ENCODE measurements at regions not wholly inside any gene's neighbourhood (a gene's known extent, or its start where the extent isn't known, plus 50 kb on each side); places are given as distances from the start of the nearest gene placed in this dataset.

DNA sequence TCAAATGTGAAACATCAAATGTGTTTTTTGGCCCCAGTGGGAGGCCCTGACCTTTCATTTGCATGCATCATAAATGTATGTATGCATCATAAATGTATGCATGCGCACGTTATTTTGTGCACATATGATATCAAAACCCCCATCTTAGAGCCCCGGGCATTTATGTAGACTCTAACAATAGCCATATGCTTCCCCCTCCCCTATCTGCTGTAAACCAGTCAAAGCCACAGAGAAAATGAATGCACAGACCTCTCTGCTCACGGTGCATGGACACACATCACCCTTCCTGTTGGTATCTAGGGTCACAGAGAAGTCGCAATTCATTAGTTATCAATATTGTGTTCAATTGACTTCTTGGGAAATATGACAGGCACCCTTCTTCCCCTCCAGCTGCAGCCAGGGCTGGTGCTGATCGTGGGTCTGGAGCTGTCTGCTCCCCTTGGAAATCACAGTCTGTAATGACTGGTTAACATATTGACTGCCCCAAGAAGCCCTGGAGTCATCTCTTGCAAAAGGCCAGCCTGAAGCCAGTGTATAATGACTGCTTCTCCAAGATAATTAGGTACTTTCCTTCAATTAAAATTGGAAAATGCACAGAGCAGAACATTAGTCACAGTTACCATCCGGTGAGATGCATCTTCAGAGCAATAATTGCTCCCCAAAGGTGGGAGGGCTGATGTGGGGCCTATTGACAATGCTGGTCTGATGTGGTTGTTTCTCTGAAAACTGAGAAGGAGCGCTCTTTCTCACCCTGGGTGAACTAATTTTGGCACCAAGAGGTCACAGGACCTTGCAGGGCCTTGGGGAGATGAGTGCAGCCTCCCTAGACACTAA, 532.2 kb downstream of the CDH26 start:
- DNase-seq (no peak), ATAC-seq (no peak)
- Histone ChIP-seq H3K27me3 (ENCODE audit: low read length) (no peaks in the 10 kb centered on the region), H3K9ac (ENCODE audit: low read length) (no peak overlapping the region), H3K4me2 (ENCODE audit: low read length) (no peak overlapping the region), H2AFZ (ENCODE audit: low read length) (no peak overlapping the region), H4K20me1 (ENCODE audit: low read length) (no peaks in the 10 kb centered on the region), H3K36me3 (ENCODE audit: low read depth, low read length) (no peaks in the 10 kb centered on the region), H3F3A (ENCODE audit: low read length, unreplicated experiment) (no peaks in the 10 kb centered on the region), H3K4me3 (ENCODE audit: low read length) (no peak overlapping the region), H3K79me2 (ENCODE audit: low read length) (no peaks in the 10 kb centered on the region), H3K27ac (ENCODE audit: low read length) (no peak overlapping the region), H3K4me1 (ENCODE audit: insufficient read depth, low read length) (no peaks in the 10 kb centered on the region), H3K9me3 (ENCODE audit: low read length) (no peaks in the 10 kb centered on the region), H3K9me2 (replicated peaks; ENCODE audit: low read length) (no peaks in the 10 kb centered on the region)
- ChIA-PET CTCF (no interaction called here), POLR2A (ENCODE audit: unreplicated experiment) (no interaction called here)
- BruUV-seq (replicated peaks): no TSS peak
- TF ChIP-seq EZH2 (IDR thresholded peaks at IDR 0.05; ENCODE audit: low read length, unreplicated experiment) (no peak), EZH2phosphoT487 (IDR thresholded peaks at IDR 0.05; ENCODE audit: borderline replicate concordance, low read length) (no peak)
- TF ChIP-seq, protein P1, sequence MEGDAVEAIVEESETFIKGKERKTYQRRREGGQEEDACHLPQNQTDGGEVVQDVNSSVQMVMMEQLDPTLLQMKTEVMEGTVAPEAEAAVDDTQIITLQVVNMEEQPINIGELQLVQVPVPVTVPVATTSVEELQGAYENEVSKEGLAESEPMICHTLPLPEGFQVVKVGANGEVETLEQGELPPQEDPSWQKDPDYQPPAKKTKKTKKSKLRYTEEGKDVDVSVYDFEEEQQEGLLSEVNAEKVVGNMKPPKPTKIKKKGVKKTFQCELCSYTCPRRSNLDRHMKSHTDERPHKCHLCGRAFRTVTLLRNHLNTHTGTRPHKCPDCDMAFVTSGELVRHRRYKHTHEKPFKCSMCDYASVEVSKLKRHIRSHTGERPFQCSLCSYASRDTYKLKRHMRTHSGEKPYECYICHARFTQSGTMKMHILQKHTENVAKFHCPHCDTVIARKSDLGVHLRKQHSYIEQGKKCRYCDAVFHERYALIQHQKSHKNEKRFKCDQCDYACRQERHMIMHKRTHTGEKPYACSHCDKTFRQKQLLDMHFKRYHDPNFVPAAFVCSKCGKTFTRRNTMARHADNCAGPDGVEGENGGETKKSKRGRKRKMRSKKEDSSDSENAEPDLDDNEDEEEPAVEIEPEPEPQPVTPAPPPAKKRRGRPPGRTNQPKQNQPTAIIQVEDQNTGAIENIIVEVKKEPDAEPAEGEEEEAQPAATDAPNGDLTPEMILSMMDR (conservative IDR thresholded peaks at IDR 0.05; ENCODE audit: low read depth, low read length): no peak
- intact Hi-C loops (cut with micrococcal nuclease): no loop called here

DNA sequence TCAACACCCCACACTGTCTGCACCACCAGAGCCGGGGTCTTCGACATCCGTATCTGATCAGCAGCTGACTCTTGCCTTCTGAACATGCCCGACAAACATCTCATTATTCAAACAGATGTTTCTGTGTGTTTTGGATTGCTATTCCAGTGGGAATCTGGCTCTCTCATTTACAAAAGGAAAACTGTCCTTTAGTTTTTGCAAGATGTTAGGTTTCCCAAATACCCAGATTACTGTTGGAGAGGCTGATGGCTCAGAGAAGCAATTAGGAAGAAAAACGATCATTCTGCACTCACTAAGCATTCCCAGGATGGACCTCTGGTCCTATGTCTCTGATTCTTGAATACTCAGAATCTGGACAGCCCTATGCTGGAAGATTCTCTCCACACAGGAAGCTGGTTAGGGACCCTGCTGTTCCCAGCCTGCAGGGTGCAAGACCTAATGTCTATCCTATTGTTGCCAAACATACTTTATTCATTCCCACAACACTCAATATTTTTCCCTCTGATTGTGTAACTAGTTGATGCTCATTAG, 532.9 kb downstream of the CDH26 start:
- BruUV-seq (replicated peaks): no TSS peak
- H3K4me1 ChIP-seq (ENCODE audit: insufficient read depth, low read length): no peaks in the 10 kb centered on the region
- H3K9me3 ChIP-seq (ENCODE audit: low read length): no peaks in the 10 kb centered on the region
- CTCF ChIA-PET: no interaction called here
- H3K4me3 ChIP-seq (ENCODE audit: low read length): no peak overlapping the region
- H3K4me2 ChIP-seq (ENCODE audit: low read length): no peak overlapping the region
- no peak overlapping the region for H3K9ac ChIP-seq (ENCODE audit: low read length)
- H3K9me2 ChIP-seq (replicated peaks; ENCODE audit: low read length): no peaks in the 10 kb centered on the region
- H2AFZ ChIP-seq (ENCODE audit: low read length): no peak overlapping the region
- H3K27me3 ChIP-seq (ENCODE audit: low read length): no peaks in the 10 kb centered on the region
- POLR2A ChIA-PET (ENCODE audit: unreplicated experiment): no interaction called here
- no peaks in the 10 kb centered on the region for H3K36me3 ChIP-seq (ENCODE audit: low read depth, low read length)
- no peaks in the 10 kb centered on the region for H4K20me1 ChIP-seq (ENCODE audit: low read length)
- ATAC-seq: no peak
- H3K79me2 ChIP-seq (ENCODE audit: low read length): no peaks in the 10 kb centered on the region
- intact Hi-C loops (cut with micrococcal nuclease): no loop called here
- H3K27ac ChIP-seq (ENCODE audit: low read length): no peak overlapping the region
- H3F3A ChIP-seq (ENCODE audit: low read length, unreplicated experiment): no peaks in the 10 kb centered on the region
- TF ChIP-seq, protein P1 (conservative IDR thresholded peaks at IDR 0.05; ENCODE audit: low read depth, low read length): no peak
- TF ChIP-seq EZH2phosphoT487 (IDR thresholded peaks at IDR 0.05; ENCODE audit: borderline replicate concordance, low read length) (no peak), EZH2 (IDR thresholded peaks at IDR 0.05; ENCODE audit: low read length, unreplicated experiment) (no peak)
- no peak for DNase-seq

DNA sequence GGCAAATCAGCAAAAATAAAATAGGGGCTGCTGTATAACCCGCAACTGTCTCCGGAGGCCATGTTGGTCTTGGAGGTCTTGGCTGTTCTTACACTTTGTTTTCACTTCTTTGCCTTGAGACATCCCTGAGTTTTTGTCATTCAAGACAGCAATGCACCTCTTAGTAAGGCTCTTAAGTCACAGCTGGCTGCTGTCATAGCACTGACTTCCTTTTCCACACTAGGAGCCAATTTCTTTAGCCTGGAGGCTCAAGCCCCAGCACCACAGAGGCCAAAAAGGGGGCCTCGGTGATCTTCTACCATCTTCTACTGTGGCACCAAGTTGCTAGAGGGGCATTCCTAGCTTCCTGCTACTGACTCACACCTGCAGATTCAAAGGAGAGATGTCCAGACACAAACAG, 536.3 kb downstream of the CDH26 start:
- TF ChIP-seq EZH2 (IDR thresholded peaks at IDR 0.05; ENCODE audit: low read length, unreplicated experiment): no peak
- TF ChIP-seq EZH2phosphoT487 (IDR thresholded peaks at IDR 0.05; ENCODE audit: borderline replicate concordance, low read length): no peak
- TF ChIP-seq, protein P1 (conservative IDR thresholded peaks at IDR 0.05; ENCODE audit: low read depth, low read length): no peak
- POLR2A ChIA-PET (ENCODE audit: unreplicated experiment): no interaction called here
- no TSS peak for BruUV-seq (replicated peaks)
- Histone ChIP-seq H3K9ac (ENCODE audit: low read length) (no peak overlapping the region), H3K9me2 (replicated peaks; ENCODE audit: low read length) (no peaks in the 10 kb centered on the region), H3K4me2 (ENCODE audit: low read length) (no peak overlapping the region), H4K20me1 (ENCODE audit: low read length) (no peaks in the 10 kb centered on the region), H3K9me3 (ENCODE audit: low read length) (peaks cover 15% of the 10 kb centered on the region; the same call in 1 of the 2 replicates), H3F3A (ENCODE audit: low read length, unreplicated experiment) (no peaks in the 10 kb centered on the region), H3K36me3 (ENCODE audit: low read depth, low read length) (no peaks in the 10 kb centered on the region), H3K27me3 (ENCODE audit: low read length) (no peaks in the 10 kb centered on the region), H3K27ac (ENCODE audit: low read length) (no peak overlapping the region), H3K79me2 (ENCODE audit: low read length) (no peaks in the 10 kb centered on the region), H2AFZ (ENCODE audit: low read length) (no peak overlapping the region), H3K4me3 (ENCODE audit: low read length) (no peak overlapping the region), H3K4me1 (ENCODE audit: insufficient read depth, low read length) (no peaks in the 10 kb centered on the region)
- CTCF ChIA-PET: no interaction called here
- intact Hi-C loops (cut with micrococcal nuclease): no loop called here
- no peak for DNase-seq
- no peak for ATAC-seq
